22Rv1 (cell line): ENCODE measurements at regions not wholly inside any gene's neighbourhood (a gene's known extent, or its start where the extent isn't known, plus 50 kb on each side); places are given as distances from the start of the nearest gene placed in this dataset.

ENCODE experiments used
- CTCF ChIP-seq: fragments of 450-650 bp; IDR thresholded peaks from 2 replicates; pipeline ENCODE4 v1.5.1; 2017; ENCODE audit warnings: mild to moderate bottlenecking
- ZFX ChIP-seq: fragments of 450-650 bp; IDR thresholded peaks from 2 replicates; pipeline ENCODE4 v1.6.1; 2017; ENCODE audit warnings: antibody characterized with exemption, borderline replicate concordance

GRCh38 chr12:76947304-76947703 is 68.5 kb upstream of the CSRP2 start:
- TF ChIP-seq CTCF (no peak), ZFX (no peak)
